ENCODE measurements at regions not wholly inside any gene's neighbourhood (a gene's known extent, or its start where the extent isn't known, plus 50 kb on each side); places are given as distances from the start of the nearest gene placed in this dataset.

- no peak for TF ChIP-seq CTCF (IDR thresholded peaks at IDR 0.05)
- no peak for TF ChIP-seq POLR2A (IDR thresholded peaks at IDR 0.05)
These were observed 217.1 kb downstream of the BMP7 start for GRCh38 chr20:57049296-57049695.

Measured in right lobe of liver (tissue), 4 donors.